ENCODE measurements at regions not wholly inside any gene's neighbourhood (a gene's known extent, or its start where the extent isn't known, plus 50 kb on each side); places are given as distances from the start of the nearest gene placed in this dataset.
"Not testable (repeated sequence)": the region's sequence is repeated elsewhere in the genome, so short reads cannot be mapped to it uniquely, and the experiment has no call there.

GRCh38 chr16:88263681-88264287 is 119.0 kb upstream of the ZNF469 start:
- in situ Hi-C loops (cut with HindIII; ENCODE audit: low sequenced_read_pairs): not testable (repeated sequence)

GRCh38 chr16:88264641-88265285 is 118.0 kb upstream of the ZNF469 start:
- in situ Hi-C loops (cut with HindIII; ENCODE audit: low sequenced_read_pairs): no loop called here

- in situ Hi-C loops (cut with HindIII; ENCODE audit: low sequenced_read_pairs): not testable (repeated sequence)
Observed at GRCh38 chr16:88265286-88265938, 117.3 kb upstream of the ZNF469 start.

GRCh38 chr16:88266036-88266435 is 116.7 kb upstream of the ZNF469 start:
- in situ Hi-C loops (cut with HindIII; ENCODE audit: low sequenced_read_pairs): not testable (repeated sequence)

- in situ Hi-C loops (cut with HindIII; ENCODE audit: low sequenced_read_pairs): not testable (repeated sequence)
Observed at GRCh38 chr16:88266935-88267551, 115.7 kb upstream of the ZNF469 start.

GRCh38 chr16:88268186-88268970 is 114.4 kb upstream of the ZNF469 start:
- in situ Hi-C loops (cut with HindIII; ENCODE audit: low sequenced_read_pairs): not testable (repeated sequence)

- in situ Hi-C loops (cut with HindIII; ENCODE audit: low sequenced_read_pairs): not testable (repeated sequence)
Observed at GRCh38 chr16:88270171-88270790, 112.5 kb upstream of the ZNF469 start.

- in situ Hi-C loops (cut with HindIII; ENCODE audit: low sequenced_read_pairs): not testable (repeated sequence)
Observed at GRCh38 chr16:88271296-88271695, 111.5 kb upstream of the ZNF469 start.

- in situ Hi-C loops (cut with HindIII; ENCODE audit: low sequenced_read_pairs): not testable (repeated sequence)
Observed at GRCh38 chr16:88271776-88272175, 111.0 kb upstream of the ZNF469 start.

- in situ Hi-C loops (cut with HindIII; ENCODE audit: low sequenced_read_pairs): not testable (repeated sequence)
Observed at GRCh38 chr16:88272437-88272836, 110.3 kb upstream of the ZNF469 start.

GRCh38 chr16:88274126-88274750 is 108.5 kb upstream of the ZNF469 start:
- in situ Hi-C loops (cut with HindIII; ENCODE audit: low sequenced_read_pairs): not testable (repeated sequence)

- in situ Hi-C loops (cut with HindIII; ENCODE audit: low sequenced_read_pairs): no loop called here
Observed at GRCh38 chr16:88274847-88275246, 107.9 kb upstream of the ZNF469 start.

GRCh38 chr16:88275336-88276122 is 107.2 kb upstream of the ZNF469 start:
- in situ Hi-C loops (cut with HindIII; ENCODE audit: low sequenced_read_pairs): not testable (repeated sequence)

GRCh38 chr16:88276123-88276588 is 106.6 kb upstream of the ZNF469 start:
- in situ Hi-C loops (cut with HindIII; ENCODE audit: low sequenced_read_pairs): not testable (repeated sequence)

GRCh38 chr16:88276591-88276990 is 106.2 kb upstream of the ZNF469 start:
- in situ Hi-C loops (cut with HindIII; ENCODE audit: low sequenced_read_pairs): no loop called here

GRCh38 chr16:88279998-88280397 is 102.8 kb upstream of the ZNF469 start:
- in situ Hi-C loops (cut with HindIII; ENCODE audit: low sequenced_read_pairs): no loop called here

- in situ Hi-C loops (cut with HindIII; ENCODE audit: low sequenced_read_pairs): no loop called here
Observed at GRCh38 chr16:88281858-88282563, 100.7 kb upstream of the ZNF469 start.

GRCh38 chr16:88282564-88283395 is 100.0 kb upstream of the ZNF469 start:
- in situ Hi-C loops (cut with HindIII; ENCODE audit: low sequenced_read_pairs): no loop called here

All from DLD1 (cell line).